GM08714 (cell line): ENCODE measurements at regions not wholly inside any gene's neighbourhood (a gene's known extent, or its start where the extent isn't known, plus 50 kb on each side); places are given as distances from the start of the nearest gene placed in this dataset.

Experiments used
- H3K4me3 ChIP-seq: fragments of 200-500 bp; sonication (Bioruptor generic); 2 replicates; pipeline ENCODE4 v1.5.1; 2014; ENCODE audit warnings: mild to moderate bottlenecking, low read length, inconsistent platforms
- ZNF274 ChIP-seq: IDR thresholded peaks from 2 replicates; pipeline ENCODE4 v1.6.1; 2012; ENCODE audit warnings: mild to moderate bottlenecking, low read depth, low read length

- no peak for TF ChIP-seq ZNF274
- no peak overlapping the region for H3K4me3 ChIP-seq
These were observed 1040.8 kb upstream of the SEMA6D start for GRCh38 chr15:46676233-46677206.

DNA sequence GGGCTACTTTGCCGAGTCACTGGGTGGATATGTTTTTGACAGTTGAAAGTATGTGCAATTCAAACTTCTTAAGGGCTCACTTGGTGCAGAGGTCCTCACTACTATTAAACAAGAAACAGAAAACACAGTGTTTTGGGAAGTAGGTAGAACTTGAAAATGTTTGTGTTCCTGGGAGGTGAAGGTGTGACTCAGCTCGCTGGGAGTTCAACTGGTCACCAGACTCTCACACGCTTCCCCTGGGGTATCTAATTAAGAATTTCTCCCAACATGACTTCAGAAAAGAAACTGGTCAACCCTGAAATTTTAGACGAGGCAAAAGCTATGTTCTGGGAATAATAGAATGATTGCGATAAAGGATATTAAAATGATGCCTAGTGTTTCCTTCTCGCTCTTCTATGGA lies 1039.8 kb upstream of the SEMA6D start:
- no peak for TF ChIP-seq ZNF274
- no peak overlapping the region for H3K4me3 ChIP-seq

DNA sequence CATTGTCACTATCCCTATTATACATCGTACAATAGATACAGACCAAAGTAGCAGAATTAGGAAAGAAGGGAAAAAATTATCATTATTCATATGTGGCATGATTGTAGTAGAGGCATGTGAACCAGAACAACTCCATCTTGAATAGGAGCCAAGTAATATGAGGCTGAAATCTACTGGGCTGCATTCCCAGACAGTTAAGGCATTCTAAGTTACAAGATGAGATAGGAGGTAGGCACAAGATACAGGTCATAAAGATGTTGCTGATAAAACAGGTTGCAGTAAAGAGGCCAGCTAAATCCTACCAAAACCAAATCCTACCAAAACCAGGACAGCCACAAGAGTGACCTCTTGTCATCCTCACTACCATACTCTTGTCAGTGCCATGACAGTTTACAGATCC lies 1035.4 kb upstream of the SEMA6D start:
- no peak for TF ChIP-seq ZNF274
- H3K4me3 ChIP-seq = no peak overlapping the region

DNA sequence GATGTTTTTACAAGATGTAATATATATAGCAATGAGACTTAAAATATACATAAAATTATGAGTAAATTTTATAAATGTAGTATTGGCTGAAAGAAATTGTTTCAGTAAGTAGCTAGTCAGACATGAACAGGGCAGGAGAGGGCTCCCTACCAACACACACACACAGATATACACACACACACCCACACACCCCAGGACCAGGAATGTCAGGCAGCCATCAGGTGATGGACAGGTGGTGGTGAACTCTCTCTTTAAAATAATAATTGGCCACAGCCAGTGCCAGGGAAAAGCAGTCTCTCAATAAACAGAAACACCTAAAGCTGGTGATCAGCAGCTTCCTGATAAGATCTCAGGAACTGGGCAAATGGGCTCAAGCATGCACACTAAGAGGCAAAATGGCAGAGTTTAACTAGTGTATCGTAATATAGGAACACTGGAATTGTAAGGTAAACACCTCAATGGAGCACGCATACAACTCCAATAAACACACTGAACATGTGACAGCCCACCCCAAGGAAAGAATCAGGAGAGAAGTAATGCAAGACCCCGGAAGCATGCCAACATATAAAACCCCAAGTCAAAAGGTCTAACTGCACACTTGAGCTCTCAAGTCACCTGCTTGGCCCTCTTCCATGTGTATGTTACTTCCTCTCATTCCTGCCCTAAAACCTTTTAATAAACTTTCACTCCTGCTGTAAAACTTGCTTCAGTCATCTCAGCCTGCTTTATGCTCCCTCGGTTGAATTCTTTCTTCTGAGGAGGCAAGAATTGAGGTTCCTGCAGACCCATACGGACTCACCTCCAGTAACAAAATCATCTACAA lies 1034.1 kb upstream of the SEMA6D start:
- no peak for TF ChIP-seq ZNF274
- no peak overlapping the region for H3K4me3 ChIP-seq

DNA sequence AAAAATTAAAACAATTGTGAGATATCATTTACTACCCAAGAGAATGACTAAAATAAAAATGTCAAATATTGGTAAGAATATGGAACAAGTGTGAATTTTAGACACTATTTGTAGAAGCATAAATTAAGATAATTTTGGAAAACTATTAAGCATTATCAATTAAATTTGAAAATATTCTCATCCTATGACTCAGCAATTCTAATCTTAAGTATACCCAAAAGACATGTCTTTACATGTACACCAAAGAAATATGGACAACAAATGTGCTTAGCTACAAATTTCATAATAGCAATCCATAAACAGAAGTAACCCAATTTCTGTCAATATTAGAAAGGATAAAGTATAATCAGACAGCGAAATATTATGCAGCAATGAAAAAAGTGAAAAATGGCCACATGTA lies 1032.2 kb upstream of the SEMA6D start:
- H3K4me3 ChIP-seq = no peak overlapping the region
- no peak for TF ChIP-seq ZNF274

- TF ChIP-seq ZNF274 = no peak
These were observed 1031.6 kb upstream of the SEMA6D start for GRCh38 chr15:46685681-46686080.

GRCh38 chr15:46696281-46696680 lies 1021.0 kb upstream of the SEMA6D start:
- no peak overlapping the region for H3K4me3 ChIP-seq
- TF ChIP-seq ZNF274 = no peak

More at GRCh38 chr15:46685681-46686080, 1031.6 kb upstream of the SEMA6D start:
- H3K4me3 ChIP-seq = no peak overlapping the region

DNA sequence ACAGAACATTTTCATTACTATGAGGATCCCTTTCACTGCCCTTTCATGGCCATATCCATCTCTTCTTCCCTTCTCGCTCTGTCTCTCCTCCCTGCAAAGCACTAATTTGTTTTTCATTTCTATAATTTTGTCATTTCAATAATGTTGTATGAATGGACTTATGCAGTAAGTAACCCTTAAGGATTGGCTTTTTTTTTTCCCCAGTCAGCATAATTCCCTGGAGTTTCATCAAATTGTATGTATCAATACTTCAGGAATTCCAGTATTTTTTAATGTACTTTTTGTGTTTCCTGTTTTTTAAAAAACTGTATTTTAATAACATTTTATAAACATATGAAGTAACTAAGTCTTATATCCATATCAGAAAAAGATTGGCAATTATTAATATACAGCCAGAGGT lies 1016.0 kb upstream of the SEMA6D start:
- no peak for TF ChIP-seq ZNF274
- H3K4me3 ChIP-seq = no peak overlapping the region

- no peak overlapping the region for H3K4me3 ChIP-seq
These were observed 1015.4 kb upstream of the SEMA6D start for GRCh38 chr15:46701896-46702295.

GRCh38 chr15:46703020-46703861 lies 1014.1 kb upstream of the SEMA6D start:
- TF ChIP-seq ZNF274 = no peak
- no peak overlapping the region for H3K4me3 ChIP-seq

More at GRCh38 chr15:46701896-46702295, 1015.4 kb upstream of the SEMA6D start:
- TF ChIP-seq ZNF274 = no peak

GRCh38 chr15:46703871-46704637 lies 1013.3 kb upstream of the SEMA6D start:
- no peak for TF ChIP-seq ZNF274
- H3K4me3 ChIP-seq = no peak overlapping the region

DNA sequence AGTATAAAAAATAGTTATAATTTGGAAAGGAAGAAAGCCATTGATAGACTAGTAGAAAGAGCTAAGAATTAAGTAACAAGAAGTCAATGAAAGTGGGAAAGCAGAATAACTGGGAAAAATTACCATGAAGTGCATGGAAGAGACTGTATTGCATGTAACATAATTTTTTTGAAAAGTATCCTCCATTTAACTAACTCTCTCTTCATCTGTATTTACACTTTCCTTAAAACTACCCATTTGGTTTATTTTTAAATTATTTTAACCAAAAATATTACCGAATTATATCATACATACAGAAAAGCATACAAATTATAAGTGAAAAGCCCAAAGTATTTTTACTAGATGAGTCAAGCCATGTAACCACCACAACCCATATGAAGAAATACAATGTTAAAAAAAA lies 1009.9 kb upstream of the SEMA6D start:
- H3K4me3 ChIP-seq = no peak overlapping the region
- no peak for TF ChIP-seq ZNF274

GRCh38 chr15:46708226-46708625 lies 1009.1 kb upstream of the SEMA6D start:
- H3K4me3 ChIP-seq = no peak overlapping the region
- no peak for TF ChIP-seq ZNF274
